ENCODE measurements at regions not wholly inside any gene's neighbourhood (a gene's known extent, or its start where the extent isn't known, plus 50 kb on each side); places are given as distances from the start of the nearest gene placed in this dataset.

- TF ChIP-seq, protein P1, sequence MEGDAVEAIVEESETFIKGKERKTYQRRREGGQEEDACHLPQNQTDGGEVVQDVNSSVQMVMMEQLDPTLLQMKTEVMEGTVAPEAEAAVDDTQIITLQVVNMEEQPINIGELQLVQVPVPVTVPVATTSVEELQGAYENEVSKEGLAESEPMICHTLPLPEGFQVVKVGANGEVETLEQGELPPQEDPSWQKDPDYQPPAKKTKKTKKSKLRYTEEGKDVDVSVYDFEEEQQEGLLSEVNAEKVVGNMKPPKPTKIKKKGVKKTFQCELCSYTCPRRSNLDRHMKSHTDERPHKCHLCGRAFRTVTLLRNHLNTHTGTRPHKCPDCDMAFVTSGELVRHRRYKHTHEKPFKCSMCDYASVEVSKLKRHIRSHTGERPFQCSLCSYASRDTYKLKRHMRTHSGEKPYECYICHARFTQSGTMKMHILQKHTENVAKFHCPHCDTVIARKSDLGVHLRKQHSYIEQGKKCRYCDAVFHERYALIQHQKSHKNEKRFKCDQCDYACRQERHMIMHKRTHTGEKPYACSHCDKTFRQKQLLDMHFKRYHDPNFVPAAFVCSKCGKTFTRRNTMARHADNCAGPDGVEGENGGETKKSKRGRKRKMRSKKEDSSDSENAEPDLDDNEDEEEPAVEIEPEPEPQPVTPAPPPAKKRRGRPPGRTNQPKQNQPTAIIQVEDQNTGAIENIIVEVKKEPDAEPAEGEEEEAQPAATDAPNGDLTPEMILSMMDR (IDR thresholded peaks at IDR 0.05): no peak
- no peak for DNase-seq
- no peak overlapping the region for H3K27ac ChIP-seq
- ATAC-seq: no peak
- no peaks in the 10 kb centered on the region for H3K9me3 ChIP-seq
- H3K4me3 ChIP-seq: no peak overlapping the region
- WGBS, 2 donors: 43 to 49% methylated on average over 8 of the region's 8 CpGs
- no peaks in the 10 kb centered on the region for H3K27me3 ChIP-seq
- H3K36me3 ChIP-seq (replicated peaks in 1 of 2; ENCODE audit: insufficient read depth in 1 of 2, low read depth in 2 of 2): no peaks in the 10 kb centered on the region
- intact Hi-C loops (cut with DNase I): no loop called here
- no peaks in the 10 kb centered on the region for H3K4me1 ChIP-seq
Measured at GRCh38 chr4:181964731-181965130, 278.5 kb upstream of the TENM3 start.

GRCh38 chr4:181966104-181966551 lies 277.1 kb upstream of the TENM3 start:
- Histone ChIP-seq H3K4me3 (no peak overlapping the region), H3K4me1 (no peaks in the 10 kb centered on the region), H3K27me3 (no peaks in the 10 kb centered on the region), H3K36me3 (replicated peaks in 1 of 2; ENCODE audit: insufficient read depth in 1 of 2, low read depth in 2 of 2) (no peaks in the 10 kb centered on the region), H3K27ac (no peak overlapping the region), H3K9me3 (no peaks in the 10 kb centered on the region)
- 59 to 65% methylated on average over 1 of the region's 1 CpG for WGBS, 2 donors
- ATAC-seq (no peak), DNase-seq (no peak)
- TF ChIP-seq, protein P1 (IDR thresholded peaks at IDR 0.05): no peak
- no peak for TF ChIP-seq POLR2A (IDR thresholded peaks at IDR 0.05)
- intact Hi-C loops (cut with DNase I): no loop called here

DNA sequence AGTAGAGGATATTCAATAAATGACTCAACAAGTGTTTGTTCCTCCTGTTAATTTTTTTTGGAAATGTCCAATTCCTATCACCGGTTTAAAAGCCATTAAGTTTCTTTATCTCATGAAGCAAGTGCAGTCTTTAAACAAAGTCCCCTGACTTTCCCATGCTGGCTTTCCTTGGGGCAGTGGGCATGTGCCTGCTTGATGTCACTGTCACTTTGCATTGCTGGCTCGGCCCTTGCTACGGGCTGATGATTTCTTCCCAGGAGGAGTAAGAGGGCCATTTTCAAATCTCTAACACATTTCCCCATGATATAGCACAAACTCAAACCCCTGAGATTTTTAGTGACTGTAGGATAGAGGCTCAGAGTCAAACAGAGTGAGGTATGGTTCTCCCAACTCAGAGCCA lies 275.8 kb upstream of the TENM3 start:
- no peaks in the 10 kb centered on the region for H3K36me3 ChIP-seq (replicated peaks in 1 of 2; ENCODE audit: insufficient read depth in 1 of 2, low read depth in 2 of 2)
- no peak for DNase-seq
- H3K27me3 ChIP-seq: no peaks in the 10 kb centered on the region
- no peak for ATAC-seq
- H3K27ac ChIP-seq: no peak overlapping the region
- H3K4me1 ChIP-seq: no peaks in the 10 kb centered on the region
- intact Hi-C loops (cut with DNase I): no loop called here
- 30 to 44% methylated on average over 3 of the region's 3 CpGs for WGBS, 2 donors
- no peaks in the 10 kb centered on the region for H3K9me3 ChIP-seq
- TF ChIP-seq POLR2A (IDR thresholded peaks at IDR 0.05): no peak
- TF ChIP-seq, protein P1 (IDR thresholded peaks at IDR 0.05): no peak
- H3K4me3 ChIP-seq: no peak overlapping the region

- no peaks in the 10 kb centered on the region for H3K36me3 ChIP-seq (replicated peaks in 1 of 2; ENCODE audit: insufficient read depth in 1 of 2, low read depth in 2 of 2)
- WGBS, 2 donors: 75 to 78% methylated on average over 6 of the region's 6 CpGs
- ATAC-seq: no peak
- no peaks in the 10 kb centered on the region for H3K9me3 ChIP-seq
- no peaks in the 10 kb centered on the region for H3K27me3 ChIP-seq
- intact Hi-C loops (cut with DNase I): no loop called here
- DNase-seq: no peak
- no peaks in the 10 kb centered on the region for H3K4me1 ChIP-seq
- TF ChIP-seq, protein P1 (IDR thresholded peaks at IDR 0.05): no peak
- no peak for TF ChIP-seq POLR2A (IDR thresholded peaks at IDR 0.05)
- H3K4me3 ChIP-seq: no peak overlapping the region
- no peak overlapping the region for H3K27ac ChIP-seq
Measured at GRCh38 chr4:181968371-181968770, 274.8 kb upstream of the TENM3 start.

GRCh38 chr4:181969151-181969550 lies 274.1 kb upstream of the TENM3 start:
- DNase-seq (no peak), ATAC-seq (no peak)
- Histone ChIP-seq H3K4me3 (no peak overlapping the region), H3K36me3 (replicated peaks in 1 of 2; ENCODE audit: insufficient read depth in 1 of 2, low read depth in 2 of 2) (no peaks in the 10 kb centered on the region), H3K27ac (no peak overlapping the region), H3K27me3 (no peaks in the 10 kb centered on the region), H3K9me3 (no peaks in the 10 kb centered on the region), H3K4me1 (no peaks in the 10 kb centered on the region)
- 67 to 69% methylated on average over 5 of the region's 5 CpGs for WGBS, 2 donors
- intact Hi-C loops (cut with DNase I): no loop called here
- no peak for TF ChIP-seq POLR2A (IDR thresholded peaks at IDR 0.05)
- TF ChIP-seq, protein P1 (IDR thresholded peaks at IDR 0.05): no peak
